ENCODE measurements at regions not wholly inside any gene's neighbourhood (a gene's known extent, or its start where the extent isn't known, plus 50 kb on each side); places are given as distances from the start of the nearest gene placed in this dataset.

- TF ChIP-seq CTCF (IDR thresholded peaks at IDR 0.05) (no peak), POLR2A (IDR thresholded peaks at IDR 0.05) (no peak)
Observed at GRCh38 chr2:57111531-57111930, 927.7 kb downstream of the CCDC85A start.
